ENCODE measurements at regions not wholly inside any gene's neighbourhood (a gene's known extent, or its start where the extent isn't known, plus 50 kb on each side); places are given as distances from the start of the nearest gene placed in this dataset.

GRCh38 chr2:5970347-5970746 lies 278.2 kb downstream of the SOX11 start (continued):
- TF ChIP-seq PBX3 (IDR thresholded peaks at IDR 0.05), result no peak
- TF ChIP-seq SMC3 (IDR thresholded peaks at IDR 0.05; ENCODE audit: low read depth, low read length), result no peak
- TF ChIP-seq EZH2phosphoT487 (IDR thresholded peaks at IDR 0.05; ENCODE audit: borderline replicate concordance, low read depth), result no peak
- TF ChIP-seq EP300 (IDR thresholded peaks at IDR 0.05; ENCODE audit: borderline replicate concordance in 1 of 2, low read depth in 1 of 2, low read length in 1 of 2), result no peak

- H3K27ac ChIP-seq (ENCODE audit: low read depth in 2 of 2, low read length in 1 of 2), result no peak overlapping the region
- H3K79me2 ChIP-seq (ENCODE audit: insufficient read depth), result no peaks in the 10 kb centered on the region
- 45% methylated on average over 6 of the region's 6 CpGs for WGBS (ENCODE audit: low lambda C conversion rate)
- peaks cover 0 to 7% of the 10 kb centered on the region in 2 experiments; a peak in 1 of 4 replicates for H3K4me1 ChIP-seq (ENCODE audit: control insufficient read depth in 1 of 2, insufficient read depth in 2 of 2, low read depth in 1 of 2, low read length in 1 of 2)
- H3K36me3 ChIP-seq (replicated peaks in 1 of 2; ENCODE audit: control insufficient read depth in 1 of 2, insufficient read depth in 2 of 2, low read length in 1 of 2), result no peaks in the 10 kb centered on the region
- no peak overlapping the region for H3K9ac ChIP-seq
- no peaks in the 10 kb centered on the region for H3K9me3 ChIP-seq
- H3K4me2 ChIP-seq, result no peak overlapping the region
- H3K9me2 ChIP-seq, result no peaks in the 10 kb centered on the region
- DNase-seq, result no peak
- POLR2A ChIA-PET, result no interaction called here
- no peak overlapping the region for H2AFZ ChIP-seq (ENCODE audit: low read depth)
- H3F3A ChIP-seq (replicated peaks; ENCODE audit: insufficient read depth), result no peaks in the 10 kb centered on the region
- no peaks in the 10 kb centered on the region for H3K27me3 ChIP-seq (ENCODE audit: insufficient read depth)
- no peak for TF ChIP-seq GABPA (IDR thresholded peaks at IDR 0.05; ENCODE audit: low read depth)
- TF ChIP-seq MEF2A (IDR thresholded peaks at IDR 0.05; ENCODE audit: borderline replicate concordance, low read depth), result no peak
- H4K20me1 ChIP-seq (ENCODE audit: insufficient read depth), result no peaks in the 10 kb centered on the region
- CTCF ChIA-PET, result no interaction called here
- no peak overlapping the region for H3K4me3 ChIP-seq (ENCODE audit: low read depth in 2 of 2, low read length in 1 of 2)
These were observed 282.3 kb downstream of the SOX11 start for GRCh38 chr2:5974477-5974876.

GRCh38 chr2:5975401-5975800 lies 283.2 kb downstream of the SOX11 start:
- WGBS (ENCODE audit: low lambda C conversion rate), result 37% methylated on average over 3 of the region's 3 CpGs
- TF ChIP-seq JUND (IDR thresholded peaks at IDR 0.05), result no peak
- no peak for TF ChIP-seq ZBTB33 (IDR thresholded peaks at IDR 0.05; ENCODE audit: borderline replicate concordance, low read depth)
- TF ChIP-seq SIN3A (IDR thresholded peaks at IDR 0.05; ENCODE audit: borderline replicate concordance, low read depth, low read length), result no peak
- H2AFZ ChIP-seq (ENCODE audit: low read depth), result no peak overlapping the region

More at GRCh38 chr2:5975401-5975800, 283.2 kb downstream of the SOX11 start:
- POLR2A ChIA-PET, result no interaction called here
- no peak for DNase-seq
- no peaks in the 10 kb centered on the region for H3K79me2 ChIP-seq (ENCODE audit: insufficient read depth)
- no peaks in the 10 kb centered on the region for H4K20me1 ChIP-seq (ENCODE audit: insufficient read depth)
- H3K36me3 ChIP-seq (replicated peaks in 1 of 2; ENCODE audit: control insufficient read depth in 1 of 2, insufficient read depth in 2 of 2, low read length in 1 of 2), result no peaks in the 10 kb centered on the region
- H3K9me3 ChIP-seq, result no peaks in the 10 kb centered on the region
- H3K4me3 ChIP-seq (ENCODE audit: low read depth in 2 of 2, low read length in 1 of 2), result no peak overlapping the region
- CTCF ChIA-PET, result interaction anchor here (0.7 to 1.9 kb wide), 3 partner anchors 11 to 269 kb away, joined by 3 to 7 read pairs (median 4); no protein-coding TSS in a partner anchor
- no peaks in the 10 kb centered on the region for H3K27me3 ChIP-seq (ENCODE audit: insufficient read depth)
- peaks cover 0 to 7% of the 10 kb centered on the region in 2 experiments; a peak in 1 of 4 replicates for H3K4me1 ChIP-seq (ENCODE audit: control insufficient read depth in 1 of 2, insufficient read depth in 2 of 2, low read depth in 1 of 2, low read length in 1 of 2)
- no peaks in the 10 kb centered on the region for H3K9me2 ChIP-seq
- H3F3A ChIP-seq (replicated peaks; ENCODE audit: insufficient read depth), result no peaks in the 10 kb centered on the region
- H3K4me2 ChIP-seq, result no peak overlapping the region
- no peak overlapping the region for H3K9ac ChIP-seq
- H3K27ac ChIP-seq (ENCODE audit: low read depth in 2 of 2, low read length in 1 of 2), result no peak overlapping the region

Data from SK-N-SH (cell line).